Duodenal mucosa (tissue), 2 donors: ENCODE measurements at regions not wholly inside any gene's neighbourhood (a gene's known extent, or its start where the extent isn't known, plus 50 kb on each side); places are given as distances from the start of the nearest gene placed in this dataset.

Source experiments
- H3K27ac ChIP-seq: one replicate; pipeline ENCODE4 v1.7.0; 2013; ENCODE audit warnings: low read depth, low read length
- H3K27me3 ChIP-seq, 2 donors: one replicate each; pipeline ENCODE4 v1.7.0; 2013; ENCODE audit warnings: low read length in 2 of 2, control low read depth in 1 of 2; ENCODE audit not compliant: insufficient read depth in 2 of 2, control insufficient read depth in 1 of 2
- H3K36me3 ChIP-seq, 2 donors: one replicate each; pipeline ENCODE4 v1.7.0; 2013; ENCODE audit warnings: low read length in 2 of 2, control low read depth in 1 of 2; ENCODE audit not compliant: insufficient read depth in 2 of 2, control insufficient read depth in 1 of 2
- H3K4me1 ChIP-seq, 2 donors: one replicate each; pipeline ENCODE4 v1.7.0; 2013; ENCODE audit warnings: low read length in 2 of 2, control low read depth in 1 of 2; ENCODE audit not compliant: insufficient read depth in 2 of 2, control insufficient read depth in 1 of 2
- H3K4me3 ChIP-seq, 2 donors: one replicate each; pipeline ENCODE4 v1.7.0; 2013; ENCODE audit warnings: low read length in 2 of 2, low read depth in 1 of 2
- H3K9ac ChIP-seq, 2 donors: one replicate each; pipeline ENCODE4 v1.7.0; 2013; ENCODE audit warnings: low read length in 2 of 2, low read depth in 1 of 2
- H3K9me3 ChIP-seq, 2 donors: one replicate each; pipeline ENCODE4 v1.7.0; 2013; ENCODE audit warnings: low read length in 2 of 2, control low read depth in 1 of 2; ENCODE audit not compliant: control insufficient read depth in 1 of 2

GRCh38 chr5:52376592-52376991 lies 411.1 kb upstream of the ITGA1 start:
- no peaks in the 10 kb centered on the region for H3K4me1 ChIP-seq
- no peaks in the 10 kb centered on the region for H3K9me3 ChIP-seq
- no peak overlapping the region for H3K9ac ChIP-seq
- no peaks in the 10 kb centered on the region for H3K27me3 ChIP-seq
- H3K4me3 ChIP-seq = no peak overlapping the region
- no peaks in the 10 kb centered on the region for H3K36me3 ChIP-seq
- no peak overlapping the region for H3K27ac ChIP-seq

DNA sequence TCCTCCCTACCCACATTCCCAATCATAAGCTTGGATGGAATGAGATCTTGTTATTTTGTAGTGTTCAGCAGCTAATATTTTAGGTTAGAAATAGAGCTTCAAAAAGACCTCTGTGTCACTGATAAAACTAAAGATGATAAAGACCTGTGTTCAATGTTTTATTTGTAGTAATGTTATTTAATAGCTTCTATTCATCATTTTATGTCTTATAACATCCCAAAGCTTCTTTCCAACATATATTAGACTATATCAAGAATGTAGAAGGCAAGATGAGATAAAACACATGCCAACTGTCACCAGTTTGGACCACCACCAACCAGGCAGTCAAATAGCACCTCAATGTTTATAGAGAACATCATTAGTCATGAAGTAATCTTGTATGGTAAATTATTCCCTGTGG lies 409.5 kb upstream of the ITGA1 start:
- Histone ChIP-seq H3K27ac (no peak overlapping the region), H3K9me3 (no peaks in the 10 kb centered on the region), H3K4me1 (no peaks in the 10 kb centered on the region), H3K27me3 (no peaks in the 10 kb centered on the region), H3K9ac (no peak overlapping the region), H3K4me3 (no peak overlapping the region), H3K36me3 (no peaks in the 10 kb centered on the region)

DNA sequence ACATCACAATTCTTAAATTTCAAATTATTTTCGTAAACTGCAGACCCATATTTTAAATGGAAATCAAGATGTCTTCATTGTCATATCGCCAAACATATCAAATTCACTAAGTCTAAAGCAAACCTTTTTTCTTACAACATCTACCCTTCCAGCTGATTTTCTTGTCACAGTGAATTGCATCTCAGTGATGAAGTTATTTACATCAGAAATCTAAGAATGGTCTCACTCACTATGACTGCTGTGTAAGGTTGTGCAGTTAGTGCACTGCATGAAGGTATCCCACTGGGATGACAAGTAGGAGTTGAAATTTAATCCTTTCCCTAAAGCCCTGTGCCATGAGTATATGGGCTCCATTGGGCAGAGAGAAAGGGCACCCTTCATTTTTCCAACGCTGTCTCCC lies 399.4 kb upstream of the ITGA1 start:
- H3K9ac ChIP-seq = no peak overlapping the region

GRCh38 chr5:52392321-52392720 lies 395.4 kb upstream of the ITGA1 start:
- no peaks in the 10 kb centered on the region for H3K9me3 ChIP-seq
- no peaks in the 10 kb centered on the region for H3K27me3 ChIP-seq
- H3K9ac ChIP-seq = no peak overlapping the region
- H3K27ac ChIP-seq = no peak overlapping the region
- no peak overlapping the region for H3K4me3 ChIP-seq
- H3K4me1 ChIP-seq = no peaks in the 10 kb centered on the region
- H3K36me3 ChIP-seq = no peaks in the 10 kb centered on the region

More for the DNA sequence above, 399.4 kb upstream of the ITGA1 start:
- Histone ChIP-seq H3K9me3 (no peaks in the 10 kb centered on the region), H3K4me1 (no peaks in the 10 kb centered on the region), H3K27me3 (no peaks in the 10 kb centered on the region), H3K4me3 (no peak overlapping the region), H3K36me3 (no peaks in the 10 kb centered on the region), H3K27ac (no peak overlapping the region)

GRCh38 chr5:52409835-52410234 lies 377.9 kb upstream of the ITGA1 start:
- Histone ChIP-seq H3K9ac (no peak overlapping the region), H3K27me3 (no peaks in the 10 kb centered on the region), H3K9me3 (no peaks in the 10 kb centered on the region), H3K4me1 (no peaks in the 10 kb centered on the region), H3K36me3 (no peaks in the 10 kb centered on the region), H3K27ac (no peak overlapping the region), H3K4me3 (no peak overlapping the region)

GRCh38 chr5:52419357-52419756 lies 368.4 kb upstream of the ITGA1 start:
- Histone ChIP-seq H3K9me3 (no peaks in the 10 kb centered on the region), H3K36me3 (no peaks in the 10 kb centered on the region), H3K27me3 (no peaks in the 10 kb centered on the region)

GRCh38 chr5:52427615-52428014 lies 360.1 kb upstream of the ITGA1 start:
- no peak overlapping the region for H3K27ac ChIP-seq
- H3K36me3 ChIP-seq = no peaks in the 10 kb centered on the region
- no peak overlapping the region for H3K9ac ChIP-seq
- no peaks in the 10 kb centered on the region for H3K4me1 ChIP-seq
- no peak overlapping the region for H3K4me3 ChIP-seq
- no peaks in the 10 kb centered on the region for H3K27me3 ChIP-seq
- H3K9me3 ChIP-seq = peaks cover 0 to 2% of the 10 kb centered on the region in 2 donors

More at GRCh38 chr5:52419357-52419756, 368.4 kb upstream of the ITGA1 start:
- Histone ChIP-seq H3K9ac (no peak overlapping the region), H3K4me1 (no peaks in the 10 kb centered on the region), H3K4me3 (no peak overlapping the region), H3K27ac (no peak overlapping the region)

DNA sequence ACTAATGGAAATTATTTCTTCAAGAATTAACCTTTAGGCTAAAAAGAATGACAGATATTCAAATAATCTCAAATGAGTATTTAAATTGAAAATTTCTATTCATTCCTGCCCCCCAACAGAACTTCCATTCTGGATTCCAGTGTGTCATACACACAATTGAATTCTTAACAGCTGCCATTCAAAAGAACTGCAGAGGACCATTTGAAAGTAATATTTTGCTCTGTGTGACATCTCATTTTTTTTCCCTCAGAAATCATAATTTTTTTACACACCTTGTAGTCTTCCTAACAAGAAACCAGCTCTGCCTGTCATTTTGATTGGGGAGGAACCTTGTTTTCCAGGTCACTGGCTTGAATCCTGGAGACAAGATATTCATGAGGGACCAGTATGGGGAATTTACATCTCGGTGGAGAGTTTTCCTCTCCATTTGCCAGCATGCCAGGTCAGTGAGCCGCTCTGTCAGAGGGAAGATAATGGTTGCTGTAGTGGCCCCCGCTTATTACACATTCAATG lies 358.7 kb upstream of the ITGA1 start:
- Histone ChIP-seq H3K4me3 (no peak overlapping the region), H3K36me3 (no peaks in the 10 kb centered on the region), H3K9ac (no peak overlapping the region), H3K27me3 (no peaks in the 10 kb centered on the region), H3K4me1 (no peaks in the 10 kb centered on the region), H3K27ac (no peak overlapping the region), H3K9me3 (peaks cover 0 to 2% of the 10 kb centered on the region in 2 donors)

DNA sequence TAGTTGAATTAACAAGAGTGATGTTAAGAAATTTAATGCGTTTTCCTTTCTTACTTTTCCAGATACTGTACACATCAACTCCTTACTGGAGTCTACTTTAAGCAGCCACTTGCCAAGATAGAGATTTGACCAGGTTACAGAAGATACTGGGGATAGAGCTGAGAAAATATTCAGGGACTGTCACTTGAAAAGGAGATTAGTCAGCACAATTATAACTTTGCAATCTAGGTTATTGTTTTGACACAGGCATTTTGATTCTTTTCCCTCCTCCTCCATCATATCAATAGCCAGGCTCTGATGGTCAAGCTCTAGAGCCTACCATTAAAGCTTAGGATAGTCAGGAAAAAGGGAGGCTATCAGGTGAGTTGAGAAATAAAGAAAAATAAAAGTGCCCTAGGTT lies 345.9 kb upstream of the ITGA1 start:
- no peak overlapping the region for H3K27ac ChIP-seq
- no peak overlapping the region for H3K9ac ChIP-seq
- no peaks in the 10 kb centered on the region for H3K9me3 ChIP-seq
- H3K4me3 ChIP-seq = no peak overlapping the region
- H3K36me3 ChIP-seq = no peaks in the 10 kb centered on the region
- H3K27me3 ChIP-seq = no peaks in the 10 kb centered on the region
- no peaks in the 10 kb centered on the region for H3K4me1 ChIP-seq

GRCh38 chr5:52443187-52443586 lies 344.5 kb upstream of the ITGA1 start:
- Histone ChIP-seq H3K27ac (no peak overlapping the region), H3K9ac (no peak overlapping the region), H3K27me3 (no peaks in the 10 kb centered on the region), H3K4me3 (no peak overlapping the region), H3K9me3 (no peaks in the 10 kb centered on the region), H3K4me1 (no peaks in the 10 kb centered on the region), H3K36me3 (no peaks in the 10 kb centered on the region)

GRCh38 chr5:52448111-52448510 lies 339.6 kb upstream of the ITGA1 start:
- H3K9ac ChIP-seq = no peak overlapping the region
- no peak overlapping the region for H3K27ac ChIP-seq
- H3K27me3 ChIP-seq = no peaks in the 10 kb centered on the region
- H3K4me3 ChIP-seq = no peak overlapping the region
- H3K4me1 ChIP-seq = no peaks in the 10 kb centered on the region
- no peaks in the 10 kb centered on the region for H3K9me3 ChIP-seq
- no peaks in the 10 kb centered on the region for H3K36me3 ChIP-seq
